SK-N-SH (cell line): ENCODE measurements at regions not wholly inside any gene's neighbourhood (a gene's known extent, or its start where the extent isn't known, plus 50 kb on each side); places are given as distances from the start of the nearest gene placed in this dataset.

Experiments
- CTCF ChIA-PET: fragments of 300-600, 350-600 bp; formaldehyde crosslinking; extraction: SDS; loops from one replicate; lab custom pipeline; 2021; lab: Yijun Ruan, JAX
- POLR2A ChIA-PET: fragments of 350-600 bp; sonication (Branson Sonifier 250); formaldehyde crosslinking; extraction: SDS; loops from one replicate; lab custom pipeline; 2020; ENCODE audit warnings: antibody characterized with exemption, inconsistent platforms; lab: Yijun Ruan, JAX
- DNase-seq: peaks from one replicate; pipeline ENCODE4 v3.0.0; 2012
- H2AFZ ChIP-seq: fragments of 200-600 bp; sonication (generic); 2 replicates; pipeline ENCODE4 v1.8.1; 2016; ENCODE audit warnings: antibody characterized with exemption, mild to moderate bottlenecking, low read depth
- H3F3A ChIP-seq: fragments of 200-600 bp; sonication (generic); replicated peaks from 2 replicates; pipeline ENCODE3; 2016; ENCODE audit warnings: antibody characterized with exemption, mild to moderate bottlenecking; ENCODE audit not compliant: insufficient read depth
- H3K27ac ChIP-seq, 2 experiments: fragments of 200-500 bp in 1 of 2; fragments of 200-600 bp in 1 of 2; sonication (Bioruptor generic) in 1 of 2; sonication (generic), shearing (Covaris generic) in 1 of 2; 2 replicates each; pipeline versions ENCODE4 v1.5.1 to v1.6.1; 2014 to 2016; ENCODE audit warnings: low read depth in 2 of 2, inconsistent platforms in 1 of 2, low read length in 1 of 2, mild to moderate bottlenecking in 1 of 2, mixed read lengths in 1 of 2
- H3K27me3 ChIP-seq: fragments of 200-600 bp; sonication (generic), shearing (Covaris generic); 2 replicates; pipeline ENCODE4 v1.6.1; 2016; ENCODE audit warnings: mixed run types; ENCODE audit not compliant: insufficient read depth
- H3K36me3 ChIP-seq, 2 experiments: fragments of 200-500 bp in 1 of 2; fragments of 200-600 bp in 1 of 2; sonication (Bioruptor generic) in 1 of 2; sonication (generic) in 1 of 2; replicated peaks in 1 of 2; 2 replicates each; pipeline versions ENCODE3 to v1.5.1; 2014 to 2016; ENCODE audit warnings: low read length in 1 of 2, mild to moderate bottlenecking in 1 of 2; ENCODE audit not compliant: insufficient read depth in 2 of 2, control insufficient read depth in 1 of 2
- H3K4me1 ChIP-seq, 2 experiments: fragments of 200-500 bp in 1 of 2; fragments of 200-600 bp in 1 of 2; sonication (Bioruptor generic) in 1 of 2; sonication (generic), shearing (Covaris generic) in 1 of 2; 2 replicates each; pipeline versions ENCODE4 v1.5.1 to v1.6.1; 2014 to 2016; ENCODE audit warnings: low read depth in 1 of 2, low read length in 1 of 2, mixed run types in 1 of 2; ENCODE audit not compliant: insufficient read depth in 2 of 2, control insufficient read depth in 1 of 2
- H3K4me2 ChIP-seq: fragments of 200-600 bp; sonication (generic), shearing (Covaris generic); 2 replicates; pipeline ENCODE4 v1.6.1; 2017; ENCODE audit warnings: mixed run types
- H3K4me3 ChIP-seq, 2 experiments: fragments of 200-500 bp in 1 of 2; fragments of 200-600 bp in 1 of 2; sonication (Bioruptor generic) in 1 of 2; sonication (generic), shearing (Covaris generic) in 1 of 2; 2 replicates each; pipeline versions ENCODE4 v1.5.1 to v1.8.1; 2014 to 2016; ENCODE audit warnings: low read depth in 2 of 2, inconsistent platforms in 1 of 2, low read length in 1 of 2, mild to moderate bottlenecking in 1 of 2, mixed read lengths in 1 of 2, moderate library complexity in 1 of 2
- H3K79me2 ChIP-seq: fragments of 200-600 bp; sonication (generic); 2 replicates; pipeline ENCODE4 v1.8.1; 2017; ENCODE audit warnings: mild to moderate bottlenecking; ENCODE audit not compliant: insufficient read depth
- H3K9ac ChIP-seq: fragments of 200-600 bp; sonication (generic); 2 replicates; pipeline ENCODE4 v1.6.1; 2017; ENCODE audit warnings: mixed run types
- H3K9me2 ChIP-seq: fragments of 200-600 bp; sonication (generic); 2 replicates; pipeline ENCODE4 v1.6.1; 2017; ENCODE audit warnings: mixed run types
- H3K9me3 ChIP-seq: fragments of 200-600 bp; sonication (generic); 2 replicates; pipeline ENCODE4 v1.6.1; 2017; ENCODE audit warnings: mixed run types, mild to moderate bottlenecking, moderate library complexity
- H4K20me1 ChIP-seq: fragments of 200-600 bp; sonication (generic); 2 replicates; pipeline ENCODE4 v1.6.1; 2017; ENCODE audit warnings: mild to moderate bottlenecking, mixed run types; ENCODE audit not compliant: insufficient read depth
- CHD2 ChIP-seq: fragments of 150-350 bp; IDR thresholded peaks from 2 replicates; pipeline ENCODE4 v1.6.1; 2018; ENCODE audit warnings: low read length; ENCODE audit not compliant: partially characterized antibody
- EP300 ChIP-seq, 2 experiments: IDR thresholded peaks; 2 replicates each; pipeline versions ENCODE4 v1.4.0 to v1.6.1; 2012; ENCODE audit warnings: borderline replicate concordance in 1 of 2, low read depth in 1 of 2, low read length in 1 of 2
- FOSL2 ChIP-seq: IDR thresholded peaks from 2 replicates; pipeline ENCODE4 v1.4.0; 2012; ENCODE audit warnings: low read depth, mild to moderate bottlenecking, moderate library complexity, borderline replicate concordance
- FOXM1 ChIP-seq: IDR thresholded peaks from 2 replicates; pipeline ENCODE4 v1.4.0; 2012; ENCODE audit warnings: low read depth, mild to moderate bottlenecking
- GABPA ChIP-seq: IDR thresholded peaks from 2 replicates; pipeline ENCODE4 v1.4.0; 2012; ENCODE audit warnings: low read depth, mild to moderate bottlenecking
- JUND ChIP-seq: IDR thresholded peaks from 2 replicates; pipeline ENCODE4 v1.4.0; 2012
- NRF1 ChIP-seq: IDR thresholded peaks from 2 replicates; pipeline ENCODE4 v1.6.1; 2012; ENCODE audit warnings: low read depth, mild to moderate bottlenecking, low read length
- POLR2AphosphoS5 ChIP-seq: IDR thresholded peaks from 2 replicates; pipeline ENCODE4 v1.6.1; 2012; ENCODE audit warnings: low read depth, low read length
- RAD21 ChIP-seq: IDR thresholded peaks from 2 replicates; pipeline ENCODE4 v1.6.1; 2012; ENCODE audit warnings: mild to moderate bottlenecking, low read length
- RCOR1 ChIP-seq: fragments of 150-350 bp; IDR thresholded peaks from 2 replicates; pipeline ENCODE4 v1.6.1; 2017; ENCODE audit warnings: antibody characterized with exemption, low read length
- RFX5 ChIP-seq: IDR thresholded peaks from 2 replicates; pipeline ENCODE4 v1.6.1; 2012; ENCODE audit warnings: mild to moderate bottlenecking, improper control_type of control experiment, low read length
- RXRA ChIP-seq: IDR thresholded peaks from 2 replicates; pipeline ENCODE4 v1.4.0; 2012; ENCODE audit warnings: low read depth, mild to moderate bottlenecking, borderline replicate concordance
- SIN3A ChIP-seq: IDR thresholded peaks from 2 replicates; pipeline ENCODE4 v1.6.1; 2012; ENCODE audit warnings: low read depth, mild to moderate bottlenecking, low read length, moderate library complexity, borderline replicate concordance
- TAF1 ChIP-seq: IDR thresholded peaks from 2 replicates; pipeline ENCODE4 v1.6.1; 2012; ENCODE audit warnings: low read depth, mild to moderate bottlenecking, low read length, moderate library complexity, borderline replicate concordance
- YY1 ChIP-seq: IDR thresholded peaks from 2 replicates; pipeline ENCODE4 v1.4.0; 2012; ENCODE audit warnings: low read depth, mild to moderate bottlenecking
- WGBS: methylation state at CpG from one replicate; pipeline ENCODE4 v1.1.6; 2017; ENCODE audit warnings: low lambda C conversion rate; 5-methylcytosine and 5-hydroxymethylcytosine counted together
- TF ChIP-seq, protein P1 (sequence below): fragments of 150-350 bp; IDR thresholded peaks from 2 replicates; pipeline ENCODE4 v1.6.1; 2016; ENCODE audit warnings: mild to moderate bottlenecking, low read depth, low read length
- TF ChIP-seq, protein P2 (sequence below): IDR thresholded peaks from 2 replicates; pipeline ENCODE4 v1.4.0; 2012; ENCODE audit warnings: low read depth, borderline replicate concordance
- TF ChIP-seq, protein P3 (sequence below): IDR thresholded peaks from 2 replicates; pipeline ENCODE4 v1.6.1; 2012; ENCODE audit warnings: mild to moderate bottlenecking, low read depth, low read length, moderate library complexity
- TF ChIP-seq, protein P4 (sequence below): IDR thresholded peaks from 2 replicates; pipeline ENCODE4 v1.4.0; 2012; ENCODE audit warnings: low read depth
- TF ChIP-seq, protein P5 (sequence below): fragments of 150-350 bp; IDR thresholded peaks from 2 replicates; pipeline ENCODE4 v1.6.1; 2017; ENCODE audit warnings: antibody characterized with exemption, low read length, low read depth, borderline replicate concordance
- TF ChIP-seq, protein P6 (sequence below): fragments of 200-600 bp; sonication (generic); IDR thresholded peaks from 2 replicates; pipeline ENCODE4 v1.6.1; 2017; ENCODE audit warnings: antibody characterized with exemption, mild to moderate bottlenecking, moderate library complexity

DNA sequence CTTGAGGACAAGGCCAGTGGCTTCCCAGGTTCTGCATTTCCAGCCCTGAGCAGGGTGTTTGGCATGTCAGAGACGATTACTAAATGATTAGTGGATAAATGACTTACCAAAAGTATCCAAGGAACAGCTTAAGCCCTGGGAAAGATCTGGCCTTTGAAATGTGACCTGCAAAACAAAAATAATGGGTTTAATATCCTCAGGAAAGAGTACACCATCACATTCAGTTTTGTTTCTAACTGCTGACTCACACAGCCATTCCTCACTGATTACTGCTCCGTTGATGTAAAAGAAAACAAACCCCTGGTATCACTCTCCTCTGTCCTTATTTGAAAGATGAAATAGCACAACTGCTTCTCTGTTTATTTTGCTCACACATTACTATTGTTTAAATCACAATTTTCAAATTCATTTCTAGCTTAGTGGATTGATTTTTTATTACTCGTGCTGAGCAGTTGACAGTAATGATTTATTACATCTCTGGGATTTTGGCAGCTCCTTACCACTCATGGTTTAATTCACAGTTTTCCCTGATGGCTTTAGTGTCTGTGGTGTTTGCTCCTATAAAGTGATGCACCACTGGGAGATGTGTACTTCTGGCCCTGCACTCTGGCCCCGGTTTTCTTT, 117.0 kb downstream of the CBLL2 start (continued):
- TF ChIP-seq, protein P1, sequence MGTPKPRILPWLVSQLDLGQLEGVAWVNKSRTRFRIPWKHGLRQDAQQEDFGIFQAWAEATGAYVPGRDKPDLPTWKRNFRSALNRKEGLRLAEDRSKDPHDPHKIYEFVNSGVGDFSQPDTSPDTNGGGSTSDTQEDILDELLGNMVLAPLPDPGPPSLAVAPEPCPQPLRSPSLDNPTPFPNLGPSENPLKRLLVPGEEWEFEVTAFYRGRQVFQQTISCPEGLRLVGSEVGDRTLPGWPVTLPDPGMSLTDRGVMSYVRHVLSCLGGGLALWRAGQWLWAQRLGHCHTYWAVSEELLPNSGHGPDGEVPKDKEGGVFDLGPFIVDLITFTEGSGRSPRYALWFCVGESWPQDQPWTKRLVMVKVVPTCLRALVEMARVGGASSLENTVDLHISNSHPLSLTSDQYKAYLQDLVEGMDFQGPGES = no peak
- TF ChIP-seq SIN3A = no peak
- TF ChIP-seq FOXM1 = no peak
- no peak for TF ChIP-seq EP300 (IDR thresholded peaks at IDR 0.05; ENCODE audit: borderline replicate concordance in 1 of 2, low read depth in 1 of 2, low read length in 1 of 2)
- TF ChIP-seq RCOR1 = no peak
- no peak for TF ChIP-seq RAD21

DNA sequence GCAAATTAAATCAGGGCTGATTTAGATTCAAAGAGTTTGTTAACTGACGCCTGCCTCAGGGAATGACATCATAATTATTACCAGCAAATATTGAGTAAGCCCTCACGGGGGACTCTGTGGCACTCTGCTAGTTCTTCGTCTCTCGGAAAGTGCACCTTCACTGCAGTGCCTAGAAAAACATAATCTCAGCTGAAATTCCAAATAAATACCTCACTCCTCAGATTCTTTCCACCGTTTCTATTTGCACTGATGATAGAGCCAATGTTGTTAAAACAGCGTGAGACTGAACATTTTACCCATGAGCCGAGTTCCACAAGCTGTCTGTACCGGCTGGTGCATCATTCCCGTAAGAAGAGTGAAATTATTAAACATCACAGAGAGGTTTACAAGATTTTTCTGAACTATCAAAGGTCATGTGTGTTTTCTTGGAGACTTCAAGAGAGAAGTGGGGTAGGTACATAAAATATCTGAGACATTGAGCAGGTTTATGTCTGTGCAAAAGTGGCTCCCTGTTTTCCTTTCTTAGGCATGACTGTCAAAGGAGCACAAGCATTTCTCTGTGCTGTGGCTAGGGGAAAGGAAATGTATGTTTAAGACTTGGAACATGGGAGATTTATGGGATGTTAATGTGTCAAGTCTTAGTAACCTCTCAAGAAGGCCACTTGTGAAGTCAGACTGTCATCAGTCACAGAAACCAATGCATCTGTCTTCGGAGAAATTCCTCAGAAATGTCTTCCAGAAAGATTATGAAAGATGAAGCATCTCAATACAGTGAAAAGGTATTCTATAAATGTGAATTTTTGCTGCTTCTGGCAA, 119.6 kb downstream of the CBLL2 start:
- WGBS = 35% methylated on average over 10 of the region's 10 CpGs
- DNase-seq = no peak

More for the DNA sequence above, 119.6 kb downstream of the CBLL2 start:
- no peak overlapping the region for H3K4me2 ChIP-seq
- no peaks in the 10 kb centered on the region for H4K20me1 ChIP-seq
- no peaks in the 10 kb centered on the region for H3K79me2 ChIP-seq
- H3K27ac ChIP-seq = no peak overlapping the region
- ChIA-PET CTCF (no interaction called here), POLR2A (no interaction called here)
- no peak overlapping the region for H3K9ac ChIP-seq
- no peaks in the 10 kb centered on the region for H3K9me2 ChIP-seq
- H3K27me3 ChIP-seq = no peaks in the 10 kb centered on the region
- no peak overlapping the region for H2AFZ ChIP-seq
- TF ChIP-seq YY1 = no peak
- no peak for TF ChIP-seq RXRA
- TF ChIP-seq, protein P2, sequence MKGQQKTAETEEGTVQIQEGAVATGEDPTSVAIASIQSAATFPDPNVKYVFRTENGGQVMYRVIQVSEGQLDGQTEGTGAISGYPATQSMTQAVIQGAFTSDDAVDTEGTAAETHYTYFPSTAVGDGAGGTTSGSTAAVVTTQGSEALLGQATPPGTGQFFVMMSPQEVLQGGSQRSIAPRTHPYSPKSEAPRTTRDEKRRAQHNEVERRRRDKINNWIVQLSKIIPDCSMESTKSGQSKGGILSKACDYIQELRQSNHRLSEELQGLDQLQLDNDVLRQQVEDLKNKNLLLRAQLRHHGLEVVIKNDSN = no peak
- TF ChIP-seq CHD2 = no peak
- TF ChIP-seq, protein P3, sequence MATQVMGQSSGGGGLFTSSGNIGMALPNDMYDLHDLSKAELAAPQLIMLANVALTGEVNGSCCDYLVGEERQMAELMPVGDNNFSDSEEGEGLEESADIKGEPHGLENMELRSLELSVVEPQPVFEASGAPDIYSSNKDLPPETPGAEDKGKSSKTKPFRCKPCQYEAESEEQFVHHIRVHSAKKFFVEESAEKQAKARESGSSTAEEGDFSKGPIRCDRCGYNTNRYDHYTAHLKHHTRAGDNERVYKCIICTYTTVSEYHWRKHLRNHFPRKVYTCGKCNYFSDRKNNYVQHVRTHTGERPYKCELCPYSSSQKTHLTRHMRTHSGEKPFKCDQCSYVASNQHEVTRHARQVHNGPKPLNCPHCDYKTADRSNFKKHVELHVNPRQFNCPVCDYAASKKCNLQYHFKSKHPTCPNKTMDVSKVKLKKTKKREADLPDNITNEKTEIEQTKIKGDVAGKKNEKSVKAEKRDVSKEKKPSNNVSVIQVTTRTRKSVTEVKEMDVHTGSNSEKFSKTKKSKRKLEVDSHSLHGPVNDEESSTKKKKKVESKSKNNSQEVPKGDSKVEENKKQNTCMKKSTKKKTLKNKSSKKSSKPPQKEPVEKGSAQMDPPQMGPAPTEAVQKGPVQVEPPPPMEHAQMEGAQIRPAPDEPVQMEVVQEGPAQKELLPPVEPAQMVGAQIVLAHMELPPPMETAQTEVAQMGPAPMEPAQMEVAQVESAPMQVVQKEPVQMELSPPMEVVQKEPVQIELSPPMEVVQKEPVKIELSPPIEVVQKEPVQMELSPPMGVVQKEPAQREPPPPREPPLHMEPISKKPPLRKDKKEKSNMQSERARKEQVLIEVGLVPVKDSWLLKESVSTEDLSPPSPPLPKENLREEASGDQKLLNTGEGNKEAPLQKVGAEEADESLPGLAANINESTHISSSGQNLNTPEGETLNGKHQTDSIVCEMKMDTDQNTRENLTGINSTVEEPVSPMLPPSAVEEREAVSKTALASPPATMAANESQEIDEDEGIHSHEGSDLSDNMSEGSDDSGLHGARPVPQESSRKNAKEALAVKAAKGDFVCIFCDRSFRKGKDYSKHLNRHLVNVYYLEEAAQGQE = no peak
- TF ChIP-seq, protein P4, sequence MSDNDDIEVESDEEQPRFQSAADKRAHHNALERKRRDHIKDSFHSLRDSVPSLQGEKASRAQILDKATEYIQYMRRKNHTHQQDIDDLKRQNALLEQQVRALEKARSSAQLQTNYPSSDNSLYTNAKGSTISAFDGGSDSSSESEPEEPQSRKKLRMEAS = no peak
- TF ChIP-seq GABPA = no peak
- no peak for TF ChIP-seq FOSL2
- no peak for TF ChIP-seq RFX5
- TF ChIP-seq NRF1 = no peak
- TF ChIP-seq RCOR1 = no peak
- TF ChIP-seq, protein P5, sequence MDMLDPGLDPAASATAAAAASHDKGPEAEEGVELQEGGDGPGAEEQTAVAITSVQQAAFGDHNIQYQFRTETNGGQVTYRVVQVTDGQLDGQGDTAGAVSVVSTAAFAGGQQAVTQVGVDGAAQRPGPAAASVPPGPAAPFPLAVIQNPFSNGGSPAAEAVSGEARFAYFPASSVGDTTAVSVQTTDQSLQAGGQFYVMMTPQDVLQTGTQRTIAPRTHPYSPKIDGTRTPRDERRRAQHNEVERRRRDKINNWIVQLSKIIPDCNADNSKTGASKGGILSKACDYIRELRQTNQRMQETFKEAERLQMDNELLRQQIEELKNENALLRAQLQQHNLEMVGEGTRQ = no peak
- TF ChIP-seq SIN3A = no peak
- TF ChIP-seq JUND = no peak
- TF ChIP-seq TAF1 = no peak
- TF ChIP-seq, protein P6, sequence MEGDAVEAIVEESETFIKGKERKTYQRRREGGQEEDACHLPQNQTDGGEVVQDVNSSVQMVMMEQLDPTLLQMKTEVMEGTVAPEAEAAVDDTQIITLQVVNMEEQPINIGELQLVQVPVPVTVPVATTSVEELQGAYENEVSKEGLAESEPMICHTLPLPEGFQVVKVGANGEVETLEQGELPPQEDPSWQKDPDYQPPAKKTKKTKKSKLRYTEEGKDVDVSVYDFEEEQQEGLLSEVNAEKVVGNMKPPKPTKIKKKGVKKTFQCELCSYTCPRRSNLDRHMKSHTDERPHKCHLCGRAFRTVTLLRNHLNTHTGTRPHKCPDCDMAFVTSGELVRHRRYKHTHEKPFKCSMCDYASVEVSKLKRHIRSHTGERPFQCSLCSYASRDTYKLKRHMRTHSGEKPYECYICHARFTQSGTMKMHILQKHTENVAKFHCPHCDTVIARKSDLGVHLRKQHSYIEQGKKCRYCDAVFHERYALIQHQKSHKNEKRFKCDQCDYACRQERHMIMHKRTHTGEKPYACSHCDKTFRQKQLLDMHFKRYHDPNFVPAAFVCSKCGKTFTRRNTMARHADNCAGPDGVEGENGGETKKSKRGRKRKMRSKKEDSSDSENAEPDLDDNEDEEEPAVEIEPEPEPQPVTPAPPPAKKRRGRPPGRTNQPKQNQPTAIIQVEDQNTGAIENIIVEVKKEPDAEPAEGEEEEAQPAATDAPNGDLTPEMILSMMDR = no peak
- TF ChIP-seq POLR2AphosphoS5 = no peak
- TF ChIP-seq EP300 (IDR thresholded peaks at IDR 0.05; ENCODE audit: borderline replicate concordance in 1 of 2, low read depth in 1 of 2, low read length in 1 of 2) = no peak
- H3K4me1 ChIP-seq = 0 out of 4 replicates have a peak, but pooled peaks cover 0 to under 1% of the 10 kb centered on the region in 2 experiments
- no peaks in the 10 kb centered on the region for H3K36me3 ChIP-seq
- H3K9me3 ChIP-seq = no peaks in the 10 kb centered on the region
- no peak overlapping the region for H3K4me3 ChIP-seq
- no peaks in the 10 kb centered on the region for H3F3A ChIP-seq
